ENCODE measurements at regions not wholly inside any gene's neighbourhood (a gene's known extent, or its start where the extent isn't known, plus 50 kb on each side); places are given as distances from the start of the nearest gene placed in this dataset.

DNA sequence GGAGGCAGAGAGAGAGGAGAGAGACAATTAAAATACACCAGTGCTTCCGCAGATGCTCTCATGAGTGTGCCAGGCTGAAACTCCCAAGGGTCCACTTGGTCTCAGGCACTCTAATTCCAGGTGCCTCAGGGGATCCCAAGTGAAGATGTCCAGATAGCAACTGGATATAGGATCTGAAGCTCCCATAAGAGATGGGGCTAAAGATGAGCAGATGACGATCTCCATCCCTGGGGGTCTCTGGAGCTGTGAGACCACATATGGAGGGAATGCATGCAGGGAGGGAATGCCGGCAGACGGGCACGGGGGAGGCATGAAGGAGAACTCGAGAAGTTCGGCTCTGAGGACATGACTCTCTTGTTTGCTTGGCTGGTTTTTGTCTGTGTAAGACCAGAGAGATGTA is 223.7 kb upstream of the RAB6C start:
- ChIA-PET CTCF (no interaction called here), POLR2A (no interaction called here)
- no peak overlapping the region for H3K4me2 ChIP-seq
- no peaks in the 10 kb centered on the region for H3K9me2 ChIP-seq
- no peaks in the 10 kb centered on the region for H4K20me1 ChIP-seq (ENCODE audit: insufficient read depth)
- TF ChIP-seq SIN3A (IDR thresholded peaks at IDR 0.05; ENCODE audit: borderline replicate concordance, low read depth, low read length) (no peak), JUND (IDR thresholded peaks at IDR 0.05) (no peak), TEAD4 (IDR thresholded peaks at IDR 0.05; ENCODE audit: borderline replicate concordance, insufficient read depth) (no peak)
- TF ChIP-seq, protein P1, sequence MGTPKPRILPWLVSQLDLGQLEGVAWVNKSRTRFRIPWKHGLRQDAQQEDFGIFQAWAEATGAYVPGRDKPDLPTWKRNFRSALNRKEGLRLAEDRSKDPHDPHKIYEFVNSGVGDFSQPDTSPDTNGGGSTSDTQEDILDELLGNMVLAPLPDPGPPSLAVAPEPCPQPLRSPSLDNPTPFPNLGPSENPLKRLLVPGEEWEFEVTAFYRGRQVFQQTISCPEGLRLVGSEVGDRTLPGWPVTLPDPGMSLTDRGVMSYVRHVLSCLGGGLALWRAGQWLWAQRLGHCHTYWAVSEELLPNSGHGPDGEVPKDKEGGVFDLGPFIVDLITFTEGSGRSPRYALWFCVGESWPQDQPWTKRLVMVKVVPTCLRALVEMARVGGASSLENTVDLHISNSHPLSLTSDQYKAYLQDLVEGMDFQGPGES (IDR thresholded peaks at IDR 0.05; ENCODE audit: low read depth, low read length): no peak
- H3K79me2 ChIP-seq (ENCODE audit: insufficient read depth): no peaks in the 10 kb centered on the region
- WGBS (ENCODE audit: low lambda C conversion rate): 40% methylated on average over 7 of the region's 7 CpGs
- no peak for DNase-seq
- H3K27ac ChIP-seq (ENCODE audit: low read depth in 2 of 2, low read length in 1 of 2): no peak overlapping the region
- no peak overlapping the region for H3K9ac ChIP-seq
- H2AFZ ChIP-seq (ENCODE audit: low read depth): no peak overlapping the region
- no peaks in the 10 kb centered on the region for H3K9me3 ChIP-seq
- H3K27me3 ChIP-seq (ENCODE audit: insufficient read depth): no peaks in the 10 kb centered on the region
- H3K4me3 ChIP-seq (ENCODE audit: low read depth in 2 of 2, low read length in 1 of 2): no peak overlapping the region
- no peaks in the 10 kb centered on the region for H3F3A ChIP-seq (replicated peaks; ENCODE audit: insufficient read depth)
- peaks cover 0 to 12% of the 10 kb centered on the region in 2 experiments; a peak in 1 of 4 replicates for H3K4me1 ChIP-seq (ENCODE audit: control insufficient read depth in 1 of 2, insufficient read depth in 2 of 2, low read depth in 1 of 2, low read length in 1 of 2)
- H3K36me3 ChIP-seq (replicated peaks in 1 of 2; ENCODE audit: control insufficient read depth in 1 of 2, insufficient read depth in 2 of 2, low read length in 1 of 2): no peaks in the 10 kb centered on the region

DNA sequence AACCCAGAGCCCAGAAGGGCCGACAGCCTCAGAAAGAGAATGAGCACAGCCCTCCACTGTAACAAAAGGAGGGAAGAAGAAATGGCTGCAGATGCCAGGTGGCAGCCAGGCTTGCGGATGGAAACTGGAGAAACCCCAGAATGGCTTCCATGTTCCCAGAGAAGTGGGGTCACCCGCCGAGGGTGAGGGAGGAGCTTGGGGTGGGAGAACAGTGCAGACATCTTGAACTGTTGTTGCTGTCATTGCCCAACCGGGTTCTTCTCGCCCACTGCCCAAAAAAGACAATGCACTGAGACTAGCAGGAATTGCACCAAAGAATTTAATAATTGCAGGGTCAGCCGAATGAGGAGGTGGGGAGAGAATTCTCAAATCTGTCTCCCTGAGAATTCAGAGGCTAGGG is 223.2 kb upstream of the RAB6C start:
- H3F3A ChIP-seq (replicated peaks; ENCODE audit: insufficient read depth): no peaks in the 10 kb centered on the region
- TF ChIP-seq, protein P2, sequence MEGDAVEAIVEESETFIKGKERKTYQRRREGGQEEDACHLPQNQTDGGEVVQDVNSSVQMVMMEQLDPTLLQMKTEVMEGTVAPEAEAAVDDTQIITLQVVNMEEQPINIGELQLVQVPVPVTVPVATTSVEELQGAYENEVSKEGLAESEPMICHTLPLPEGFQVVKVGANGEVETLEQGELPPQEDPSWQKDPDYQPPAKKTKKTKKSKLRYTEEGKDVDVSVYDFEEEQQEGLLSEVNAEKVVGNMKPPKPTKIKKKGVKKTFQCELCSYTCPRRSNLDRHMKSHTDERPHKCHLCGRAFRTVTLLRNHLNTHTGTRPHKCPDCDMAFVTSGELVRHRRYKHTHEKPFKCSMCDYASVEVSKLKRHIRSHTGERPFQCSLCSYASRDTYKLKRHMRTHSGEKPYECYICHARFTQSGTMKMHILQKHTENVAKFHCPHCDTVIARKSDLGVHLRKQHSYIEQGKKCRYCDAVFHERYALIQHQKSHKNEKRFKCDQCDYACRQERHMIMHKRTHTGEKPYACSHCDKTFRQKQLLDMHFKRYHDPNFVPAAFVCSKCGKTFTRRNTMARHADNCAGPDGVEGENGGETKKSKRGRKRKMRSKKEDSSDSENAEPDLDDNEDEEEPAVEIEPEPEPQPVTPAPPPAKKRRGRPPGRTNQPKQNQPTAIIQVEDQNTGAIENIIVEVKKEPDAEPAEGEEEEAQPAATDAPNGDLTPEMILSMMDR (IDR thresholded peaks at IDR 0.05): no peak
- TF ChIP-seq CHD2 (IDR thresholded peaks at IDR 0.05; ENCODE audit: low read length, partially characterized antibody) (no peak), NRF1 (IDR thresholded peaks at IDR 0.05; ENCODE audit: low read depth, low read length) (no peak), RFX5 (IDR thresholded peaks at IDR 0.05; ENCODE audit: low read length) (no peak), RCOR1 (IDR thresholded peaks at IDR 0.05; ENCODE audit: low read length) (no peak), FOXJ3 (CRISPR knock-in tag; IDR thresholded peaks at IDR 0.05) (no peak), EZH2phosphoT487 (IDR thresholded peaks at IDR 0.05; ENCODE audit: borderline replicate concordance, low read depth) (no peak), RXRA (IDR thresholded peaks at IDR 0.05; ENCODE audit: borderline replicate concordance, low read depth) (no peak), TEAD4 (IDR thresholded peaks at IDR 0.05; ENCODE audit: borderline replicate concordance, insufficient read depth) (no peak), MXI1 (IDR thresholded peaks at IDR 0.05; ENCODE audit: low read depth, low read length) (no peak)
- TF ChIP-seq, protein P3, sequence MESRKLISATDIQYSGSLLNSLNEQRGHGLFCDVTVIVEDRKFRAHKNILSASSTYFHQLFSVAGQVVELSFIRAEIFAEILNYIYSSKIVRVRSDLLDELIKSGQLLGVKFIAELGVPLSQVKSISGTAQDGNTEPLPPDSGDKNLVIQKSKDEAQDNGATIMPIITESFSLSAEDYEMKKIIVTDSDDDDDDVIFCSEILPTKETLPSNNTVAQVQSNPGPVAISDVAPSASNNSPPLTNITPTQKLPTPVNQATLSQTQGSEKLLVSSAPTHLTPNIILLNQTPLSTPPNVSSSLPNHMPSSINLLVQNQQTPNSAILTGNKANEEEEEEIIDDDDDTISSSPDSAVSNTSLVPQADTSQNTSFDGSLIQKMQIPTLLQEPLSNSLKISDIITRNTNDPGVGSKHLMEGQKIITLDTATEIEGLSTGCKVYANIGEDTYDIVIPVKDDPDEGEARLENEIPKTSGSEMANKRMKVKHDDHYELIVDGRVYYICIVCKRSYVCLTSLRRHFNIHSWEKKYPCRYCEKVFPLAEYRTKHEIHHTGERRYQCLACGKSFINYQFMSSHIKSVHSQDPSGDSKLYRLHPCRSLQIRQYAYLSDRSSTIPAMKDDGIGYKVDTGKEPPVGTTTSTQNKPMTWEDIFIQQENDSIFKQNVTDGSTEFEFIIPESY (IDR thresholded peaks at IDR 0.05; ENCODE audit: borderline replicate concordance, low read depth): no peak
- DNase-seq: no peak
- no peak overlapping the region for H3K4me2 ChIP-seq
- POLR2A ChIA-PET: no interaction called here
- 40% methylated on average over 7 of the region's 7 CpGs for WGBS (ENCODE audit: low lambda C conversion rate)
- H3K36me3 ChIP-seq (replicated peaks in 1 of 2; ENCODE audit: control insufficient read depth in 1 of 2, insufficient read depth in 2 of 2, low read length in 1 of 2): no peaks in the 10 kb centered on the region
- no peaks in the 10 kb centered on the region for H4K20me1 ChIP-seq (ENCODE audit: insufficient read depth)
- H3K9me2 ChIP-seq: no peaks in the 10 kb centered on the region
- H3K27ac ChIP-seq (ENCODE audit: low read depth in 2 of 2, low read length in 1 of 2): no peak overlapping the region
- no peaks in the 10 kb centered on the region for H3K9me3 ChIP-seq
- H3K4me1 ChIP-seq (ENCODE audit: control insufficient read depth in 1 of 2, insufficient read depth in 2 of 2, low read depth in 1 of 2, low read length in 1 of 2): peaks cover 0 to 12% of the 10 kb centered on the region in 2 experiments; a peak in 1 of 4 replicates
- H3K79me2 ChIP-seq (ENCODE audit: insufficient read depth): no peaks in the 10 kb centered on the region
- H3K9ac ChIP-seq: no peak overlapping the region
- no peaks in the 10 kb centered on the region for H3K27me3 ChIP-seq (ENCODE audit: insufficient read depth)
- CTCF ChIA-PET: interaction anchor here (0.7 to 2.5 kb wide), 2 partner anchors 8 to 20 kb away, joined by 3 to 10 read pairs; no protein-coding TSS in a partner anchor
- H2AFZ ChIP-seq (ENCODE audit: low read depth): no peak overlapping the region
- H3K4me3 ChIP-seq (ENCODE audit: low read depth in 2 of 2, low read length in 1 of 2): no peak overlapping the region

All from SK-N-SH (cell line).